ENCODE measurements at regions not wholly inside any gene's neighbourhood (a gene's known extent, or its start where the extent isn't known, plus 50 kb on each side); places are given as distances from the start of the nearest gene placed in this dataset.
A peak's percentile ranks its signal among the peaks of the same experiment; 100 is the strongest.
"Not testable (repeated sequence)": the region's sequence is repeated elsewhere in the genome, so short reads cannot be mapped to it uniquely, and the experiment has no call there.

DNA sequence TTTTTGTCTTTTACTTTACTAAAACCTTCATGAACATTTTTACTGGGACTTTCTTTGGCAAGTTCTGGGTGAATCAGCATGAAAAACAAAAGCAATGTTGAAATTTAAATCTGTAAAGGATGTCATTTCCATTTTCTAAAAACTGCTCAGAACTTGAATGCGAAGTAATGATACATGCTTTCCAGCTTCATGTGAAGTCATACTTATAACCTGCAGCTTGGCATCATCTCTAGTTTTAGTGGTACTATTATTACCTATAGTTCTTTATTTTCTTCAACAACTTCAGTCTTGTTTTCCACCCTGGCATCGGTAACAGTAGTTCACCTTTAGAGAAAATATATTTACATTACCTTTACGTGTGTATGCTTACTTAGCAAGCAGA is 421.4 kb upstream of the DIPK2B start:
- peaks cover 9% of the 10 kb centered on the region for H3K9me3 Mint-ChIP-seq
- peak overlapping the region; percentile 43 for H3K4me3 Mint-ChIP-seq
- peak overlapping the region; percentile 77 to 78 for H3K27ac Mint-ChIP-seq
- H3K36me3 Mint-ChIP-seq, result peaks cover 31% of the 10 kb centered on the region
- DNase-seq (ENCODE audit: low spot score) (no peak), ATAC-seq (peak; percentile 55 to 67)
- H3K4me1 Mint-ChIP-seq (ENCODE audit: low read depth in 2 of 2), result peaks cover 20 to 23% of the 10 kb centered on the region in 2 donors
- H3K27me3 Mint-ChIP-seq, result peaks cover 0 to 14% of the 10 kb centered on the region in 2 donors

- H3K9me3 Mint-ChIP-seq, result peaks cover 6% of the 10 kb centered on the region
- H3K4me1 Mint-ChIP-seq (ENCODE audit: low read depth in 2 of 2), result peaks cover 20 to 23% of the 10 kb centered on the region in 2 donors
- ATAC-seq (peak; percentile 80 to 81), DNase-seq (ENCODE audit: low spot score) (no peak)
- H3K4me3 Mint-ChIP-seq, result peak overlapping the region; percentile 43
- H3K27me3 Mint-ChIP-seq, result peaks cover 0 to 12% of the 10 kb centered on the region in 2 donors
- peaks cover 29% of the 10 kb centered on the region for H3K36me3 Mint-ChIP-seq
- H3K27ac Mint-ChIP-seq, result peak overlapping the region; percentile 77 to 78
Observed at GRCh38 chrX:45621376-45622041, 420.8 kb upstream of the DIPK2B start.

DNA sequence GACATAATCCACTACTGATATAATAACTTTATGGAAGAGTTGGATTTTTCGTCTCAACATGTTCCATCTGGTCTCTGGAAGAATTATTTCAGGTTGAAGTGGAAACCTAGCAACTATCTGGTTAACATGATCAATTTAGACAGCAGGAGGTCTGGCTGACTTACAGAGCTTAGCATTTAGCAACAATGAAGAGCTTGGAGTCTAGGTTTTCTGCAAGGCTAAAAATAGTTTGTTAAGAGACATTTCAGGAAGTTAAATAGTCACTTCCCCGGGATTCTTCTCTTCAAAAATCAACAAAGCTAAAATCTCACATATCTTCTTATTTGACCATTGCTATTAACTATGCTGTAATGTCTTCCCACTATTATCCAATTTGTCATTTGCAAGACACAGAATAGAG is 418.6 kb upstream of the DIPK2B start:
- H3K4me1 Mint-ChIP-seq (ENCODE audit: low read depth in 2 of 2), result peaks cover 17 to 20% of the 10 kb centered on the region in 2 donors

DNA sequence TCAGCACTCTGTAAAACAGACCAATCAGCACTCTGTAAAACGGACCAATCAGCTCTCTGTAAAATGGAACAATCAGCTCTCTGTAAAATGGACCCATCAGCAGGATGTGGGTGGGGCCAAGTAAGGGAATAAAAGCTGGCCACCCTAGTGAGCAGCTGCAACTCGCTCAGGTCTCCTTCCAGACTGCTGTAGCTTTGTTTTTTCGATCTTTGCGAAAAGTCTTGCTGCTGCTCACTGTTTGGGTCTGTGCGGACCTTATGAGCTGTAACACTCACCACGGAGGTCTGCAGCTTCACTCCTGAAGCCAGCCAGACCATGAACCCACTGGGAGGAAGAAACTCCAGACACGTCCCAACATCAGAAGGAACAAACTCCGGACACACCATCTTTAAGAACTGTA is 414.9 kb upstream of the DIPK2B start:
- peaks cover 12% of the 10 kb centered on the region for H3K9me3 Mint-ChIP-seq
- not testable (repeated sequence) for H3K27ac Mint-ChIP-seq; ATAC-seq; H3K4me3 Mint-ChIP-seq; H3K4me1 Mint-ChIP-seq (ENCODE audit: low read depth in 2 of 2); DNase-seq (ENCODE audit: low spot score); H3K27me3 Mint-ChIP-seq
- peaks cover 31% of the 10 kb centered on the region for H3K36me3 Mint-ChIP-seq

More for the DNA sequence above, 418.6 kb upstream of the DIPK2B start:
- H3K36me3 Mint-ChIP-seq, result peaks cover 25% of the 10 kb centered on the region
- H3K27ac Mint-ChIP-seq, result no peak overlapping the region
- peaks cover 10% of the 10 kb centered on the region for H3K9me3 Mint-ChIP-seq
- ATAC-seq (no peak), DNase-seq (ENCODE audit: low spot score) (no peak)
- H3K4me3 Mint-ChIP-seq, result no peak overlapping the region
- peaks cover 0 to 12% of the 10 kb centered on the region in 2 donors for H3K27me3 Mint-ChIP-seq

- no peak for ATAC-seq
- Mint-ChIP-seq H3K9me3 (peaks cover 13% of the 10 kb centered on the region), H3K36me3 (peaks cover 31% of the 10 kb centered on the region), H3K4me1 (ENCODE audit: low read depth in 2 of 2) (no peaks in the 10 kb centered on the region), H3K4me3 (no peak overlapping the region), H3K27me3 (peaks cover 0 to 7% of the 10 kb centered on the region in 2 donors), H3K27ac (no peak overlapping the region)
- DNase-seq (ENCODE audit: low spot score), result no peak
Observed at GRCh38 chrX:45614853-45615252, 414.2 kb upstream of the DIPK2B start.

- DNase-seq (ENCODE audit: low spot score) (no peak), ATAC-seq (no peak)
- Mint-ChIP-seq H3K9me3 (peaks cover 7% of the 10 kb centered on the region), H3K4me3 (no peak overlapping the region), H3K36me3 (peaks cover 6% of the 10 kb centered on the region), H3K4me1 (ENCODE audit: low read depth in 2 of 2) (no peaks in the 10 kb centered on the region), H3K27me3 (peaks cover 4 to 13% of the 10 kb centered on the region in 2 donors), H3K27ac (no peak overlapping the region)
Observed at GRCh38 chrX:45602151-45602550, 401.5 kb upstream of the DIPK2B start.

DNA sequence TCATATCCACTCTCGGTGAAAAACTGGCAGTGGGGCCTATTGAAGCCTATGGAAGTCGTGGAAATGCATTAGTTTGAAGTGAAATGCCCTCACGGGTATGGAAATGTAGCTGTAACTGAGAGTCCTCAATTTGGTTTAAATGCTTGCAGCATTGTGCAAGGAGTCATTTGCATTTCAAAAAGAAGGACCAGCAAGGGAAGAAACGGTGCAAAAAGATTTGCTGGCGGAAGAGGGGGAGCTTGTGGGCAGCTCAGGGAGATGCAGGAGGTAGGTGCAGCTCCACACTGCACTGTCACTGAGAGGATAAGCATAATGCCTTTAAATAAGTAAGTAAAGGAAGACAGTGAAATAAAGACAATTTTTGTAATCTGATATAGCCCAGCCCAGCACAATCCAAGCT is 400.4 kb upstream of the DIPK2B start:
- no peak overlapping the region for H3K27ac Mint-ChIP-seq

GRCh38 chrX:45598861-45599260 is 398.2 kb upstream of the DIPK2B start:
- H3K9me3 Mint-ChIP-seq, result no peaks in the 10 kb centered on the region
- H3K27me3 Mint-ChIP-seq, result peaks cover 0 to 13% of the 10 kb centered on the region in 2 donors
- ATAC-seq (no peak), DNase-seq (ENCODE audit: low spot score) (no peak)
- H3K4me3 Mint-ChIP-seq, result no peak overlapping the region
- peaks cover 0 to 8% of the 10 kb centered on the region in 2 donors for H3K4me1 Mint-ChIP-seq (ENCODE audit: low read depth in 2 of 2)
- H3K36me3 Mint-ChIP-seq, result peaks cover 4% of the 10 kb centered on the region
- H3K27ac Mint-ChIP-seq, result no peak overlapping the region

More for the DNA sequence above, 400.4 kb upstream of the DIPK2B start:
- peaks cover 3% of the 10 kb centered on the region for H3K9me3 Mint-ChIP-seq
- ATAC-seq, result no peak
- peaks cover 0 to 8% of the 10 kb centered on the region in 2 donors for H3K4me1 Mint-ChIP-seq (ENCODE audit: low read depth in 2 of 2)
- H3K36me3 Mint-ChIP-seq, result no peaks in the 10 kb centered on the region
- no peak for DNase-seq (ENCODE audit: low spot score)
- H3K27me3 Mint-ChIP-seq, result peaks cover 0 to 13% of the 10 kb centered on the region in 2 donors
- H3K4me3 Mint-ChIP-seq, result no peak overlapping the region

- peak overlapping the region in 1 of 2 donors; percentile 20 for H3K27ac Mint-ChIP-seq
- DNase-seq (ENCODE audit: low spot score) (no peak), ATAC-seq (peak in 1 of 2 donors; percentile 65)
- H3K4me1 Mint-ChIP-seq (ENCODE audit: low read depth in 2 of 2), result peaks cover 0 to 16% of the 10 kb centered on the region in 2 donors
- H3K4me3 Mint-ChIP-seq, result peak overlapping the region; percentile 36
- H3K36me3 Mint-ChIP-seq, result peaks cover 4% of the 10 kb centered on the region
- H3K27me3 Mint-ChIP-seq, result peaks cover 0 to 11% of the 10 kb centered on the region in 2 donors
- no peaks in the 10 kb centered on the region for H3K9me3 Mint-ChIP-seq
Observed at GRCh38 chrX:45596188-45596808, 395.6 kb upstream of the DIPK2B start.

DNA sequence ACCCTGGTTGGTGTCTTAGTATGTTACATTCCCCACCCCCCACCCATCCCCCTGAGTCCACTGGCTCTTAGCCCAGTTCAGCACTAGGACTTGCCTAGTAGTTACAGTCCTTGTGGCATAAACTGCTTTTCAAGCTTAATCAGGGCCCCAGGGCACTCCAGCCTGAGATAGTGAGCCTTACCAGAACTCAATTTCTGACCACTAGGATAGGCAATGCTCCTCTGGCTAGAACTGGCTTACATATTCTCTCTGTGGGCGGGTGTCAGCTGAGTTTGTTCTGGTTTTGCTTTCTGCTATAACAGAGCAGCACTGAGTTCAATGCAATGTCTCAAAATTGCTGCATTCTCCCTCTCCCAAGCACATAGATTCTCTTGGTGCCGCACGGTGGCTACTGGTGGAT is 391.4 kb upstream of the DIPK2B start:
- Mint-ChIP-seq H3K36me3 (peaks cover 15% of the 10 kb centered on the region), H3K27me3 (peaks cover 11 to 22% of the 10 kb centered on the region in 2 donors), H3K4me3 (no peak overlapping the region), H3K4me1 (ENCODE audit: low read depth in 2 of 2) (peaks cover 0 to 21% of the 10 kb centered on the region in 2 donors), H3K27ac (peak overlapping the region in 1 of 2 donors; percentile 72), H3K9me3 (peaks cover 1% of the 10 kb centered on the region)
- DNase-seq (ENCODE audit: low spot score) (no peak), ATAC-seq (no peak)

DNA sequence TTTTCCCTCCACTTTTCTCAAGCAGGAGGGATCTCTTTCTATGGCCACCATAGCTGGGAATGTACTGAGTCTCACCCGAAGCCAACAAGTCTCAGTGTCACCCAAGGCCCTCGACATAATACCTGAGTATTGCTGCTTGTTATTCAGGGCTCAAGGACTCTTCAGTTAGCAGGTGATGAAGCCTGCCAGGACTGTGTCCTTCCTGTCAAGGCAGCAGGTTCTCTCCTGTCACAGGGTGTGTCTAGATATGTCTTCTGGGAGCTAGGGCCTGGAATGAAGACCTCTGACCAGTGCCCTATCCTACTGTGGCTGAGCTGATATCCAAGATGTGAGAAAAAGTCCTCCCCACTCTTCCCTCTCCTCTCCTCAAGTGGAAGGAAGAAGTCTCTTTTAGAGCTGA is 391.0 kb upstream of the DIPK2B start:
- Mint-ChIP-seq H3K36me3 (peaks cover 15% of the 10 kb centered on the region), H3K4me1 (ENCODE audit: low read depth in 2 of 2) (peaks cover 0 to 17% of the 10 kb centered on the region in 2 donors), H3K4me3 (no peak overlapping the region), H3K27ac (peak overlapping the region in 1 of 2 donors; percentile 38), H3K9me3 (peaks cover 4% of the 10 kb centered on the region), H3K27me3 (peaks cover 11 to 26% of the 10 kb centered on the region in 2 donors)
- DNase-seq (ENCODE audit: low spot score) (no peak), ATAC-seq (no peak)

DNA sequence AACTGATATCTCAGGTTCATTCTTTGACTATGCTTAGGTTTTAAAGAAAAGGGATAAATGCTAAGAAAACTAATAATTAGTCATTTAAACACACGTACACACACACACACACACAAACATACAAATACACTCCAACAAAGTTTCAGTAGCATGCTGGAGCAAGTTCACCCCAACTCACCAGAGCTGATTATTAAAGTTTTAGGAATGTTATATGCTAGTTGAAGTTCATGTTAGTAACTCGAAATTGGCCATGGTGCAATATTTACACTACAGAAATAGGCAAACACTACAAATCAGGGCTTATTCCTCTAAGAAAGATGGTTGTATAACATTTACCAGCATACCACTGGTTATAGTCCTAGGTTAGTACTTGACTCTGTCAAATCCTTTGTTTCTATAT is 384.0 kb upstream of the DIPK2B start:
- peaks cover 3 to 16% of the 10 kb centered on the region in 2 donors for H3K4me1 Mint-ChIP-seq (ENCODE audit: low read depth in 2 of 2)

DNA sequence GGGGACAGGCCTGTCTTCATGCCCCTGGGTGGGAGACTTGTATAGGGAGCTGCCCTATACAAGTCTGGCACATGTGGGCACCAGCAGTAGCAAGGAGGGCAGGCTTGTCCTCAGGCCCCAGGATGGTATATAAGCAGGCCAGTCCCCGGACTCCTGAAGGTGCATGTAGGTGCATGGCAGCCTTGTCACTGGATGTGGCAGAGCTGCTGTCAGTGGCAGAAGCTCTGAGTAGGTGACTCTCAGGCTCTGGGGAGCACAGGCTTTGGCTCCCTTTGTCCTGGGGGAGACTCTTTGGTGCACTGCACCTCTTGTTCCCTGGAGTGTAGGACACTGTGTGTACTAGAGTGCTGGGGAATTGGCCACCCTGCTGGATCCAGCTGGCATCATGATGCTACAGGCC is 376.7 kb upstream of the DIPK2B start:
- Mint-ChIP-seq H3K27ac (no peak overlapping the region), H3K36me3 (peaks cover 27% of the 10 kb centered on the region), H3K4me3 (no peak overlapping the region), H3K27me3 (peaks cover 0 to 18% of the 10 kb centered on the region in 2 donors), H3K4me1 (ENCODE audit: low read depth in 2 of 2) (peaks cover 3 to 5% of the 10 kb centered on the region in 2 donors), H3K9me3 (peaks cover 16% of the 10 kb centered on the region)
- DNase-seq (ENCODE audit: low spot score) (no peak), ATAC-seq (peak in 1 of 2 donors; percentile 15)

More for the DNA sequence above, 384.0 kb upstream of the DIPK2B start:
- Mint-ChIP-seq H3K27me3 (peaks cover 11 to 25% of the 10 kb centered on the region in 2 donors), H3K9me3 (peaks cover 14% of the 10 kb centered on the region), H3K27ac (no peak overlapping the region), H3K4me3 (no peak overlapping the region), H3K36me3 (peaks cover 18% of the 10 kb centered on the region)
- no peak for DNase-seq (ENCODE audit: low spot score)
- no peak for ATAC-seq

DNA sequence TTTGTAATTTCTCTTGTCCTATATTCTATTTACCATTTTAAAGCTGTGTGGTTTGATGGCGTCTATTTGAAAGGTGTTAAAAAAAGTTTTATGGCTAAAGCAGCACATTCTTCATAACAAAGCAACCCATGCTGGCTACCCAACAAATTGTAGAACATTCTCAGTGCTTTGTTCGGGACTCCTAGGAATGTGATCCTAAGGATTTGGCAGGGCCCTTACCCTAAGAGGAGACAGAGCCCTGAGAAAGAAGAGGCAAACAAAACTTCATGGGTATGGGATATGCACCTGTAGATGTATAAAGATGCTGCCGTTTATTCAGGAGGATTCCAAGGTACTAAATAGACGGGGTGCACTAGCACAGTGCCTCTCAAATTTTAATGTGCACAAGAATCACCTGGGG is 370.8 kb upstream of the DIPK2B start:
- H3K27me3 Mint-ChIP-seq, result peaks cover 0 to 16% of the 10 kb centered on the region in 2 donors
- no peaks in the 10 kb centered on the region for H3K36me3 Mint-ChIP-seq
- no peak overlapping the region for H3K27ac Mint-ChIP-seq
- no peak for ATAC-seq
- no peaks in the 10 kb centered on the region for H3K9me3 Mint-ChIP-seq
- H3K4me3 Mint-ChIP-seq, result no peak overlapping the region
- H3K4me1 Mint-ChIP-seq (ENCODE audit: low read depth in 2 of 2), result no peaks in the 10 kb centered on the region
- DNase-seq (ENCODE audit: low spot score), result no peak

All from natural killer cell treated with Interleukin-12 subunit alpha and Interleukin-12 subunit beta and Interleukin-15 and Interleukin-18, amount 100 ng/mL, for 72 hours (primary cell).